Panc1 (cell line): ENCODE measurements at regions not wholly inside any gene's neighbourhood (a gene's known extent, or its start where the extent isn't known, plus 50 kb on each side); places are given as distances from the start of the nearest gene placed in this dataset.

Experiments used
- ATAC-seq: fragments of 200-7000 bp; cut with Tn5 transposase; 2 replicates; pipeline ENCODE4 v1.9.1; 2020; ENCODE audit warnings: mild to moderate bottlenecking, moderate library complexity
- BruUV-seq: library from RNA; stranded (reverse); fragments of 400-500 nt; replicated peaks from 2 replicates; lab custom pipeline; 2021; lab: Mats Ljungman, UMichigan
- CTCF ChIA-PET: fragments of 300-600 bp; sonication (Branson Sonifier 250); formaldehyde crosslinking; loops from one replicate; lab custom pipeline; 2022; ENCODE audit warnings: antibody characterized with exemption; lab: Charles Lee
- POLR2A ChIA-PET: fragments of 300-600 bp; sonication (Branson Sonifier 250); formaldehyde crosslinking; loops from one replicate; lab custom pipeline; 2022; ENCODE audit warnings: antibody characterized with exemption; lab: Charles Lee
- DNase-seq: peaks from one replicate; pipeline ENCODE4 v3.0.0-alpha.2; 2010; ENCODE audit warnings: low read depth, low spot score
- H3K27ac ChIP-seq: 2 replicates; pipeline ENCODE4 v1.5.1; 2011; ENCODE audit warnings: mild to moderate bottlenecking, low read length, inconsistent platforms
- H3K27me3 ChIP-seq: fragments of 200-500 bp; sonication (Bioruptor generic); 2 replicates; pipeline ENCODE4 v1.6.0; 2014; ENCODE audit warnings: low read length, inconsistent platforms; ENCODE audit not compliant: control insufficient read depth, insufficient read depth
- H3K36me3 ChIP-seq: fragments of 200-500 bp; sonication (Bioruptor generic); 2 replicates; pipeline ENCODE4 v1.5.1; 2014; ENCODE audit warnings: inconsistent platforms, mild to moderate bottlenecking, low read length, moderate library complexity; ENCODE audit not compliant: control insufficient read depth, insufficient read depth
- H3K4me1 ChIP-seq: 2 replicates; pipeline ENCODE4 v1.5.1; 2011; ENCODE audit warnings: inconsistent platforms, mild to moderate bottlenecking, low read length, moderate library complexity; ENCODE audit not compliant: control insufficient read depth, insufficient read depth
- H3K4me3 ChIP-seq, 2 experiments: 2 replicates each; pipeline ENCODE4 v1.5.1; 2011 to 2012; ENCODE audit warnings: low read depth in 2 of 2, low read length in 2 of 2, mild to moderate bottlenecking in 2 of 2, inconsistent platforms in 1 of 2, moderate library complexity in 1 of 2
- H3K9me3 ChIP-seq: fragments of 200-500 bp; sonication (Bioruptor generic); 2 replicates; pipeline ENCODE4 v1.5.1; 2014; ENCODE audit warnings: low read depth, mild to moderate bottlenecking, inconsistent platforms, low read length, moderate library complexity; ENCODE audit not compliant: control insufficient read depth, insufficient read depth
- CTCF ChIP-seq: fragments of 450-650 bp; IDR thresholded peaks from 2 replicates; pipeline ENCODE4 v1.5.1; 2017; ENCODE audit warnings: mild to moderate bottlenecking
- POLR2AphosphoS5 ChIP-seq: IDR thresholded peaks from 2 replicates; pipeline ENCODE4 v1.6.1; 2012; ENCODE audit warnings: mild to moderate bottlenecking, low read depth, low read length, moderate library complexity
- REST ChIP-seq, 2 experiments: IDR thresholded peaks; 2 replicates each; pipeline ENCODE4 v1.6.1; 2011 to 2012; ENCODE audit warnings: low read depth in 2 of 2, control low read depth in 1 of 2, low read length in 1 of 2, mild to moderate bottlenecking in 1 of 2, moderate library complexity in 1 of 2; ENCODE audit not compliant: insufficient read depth in 1 of 2
- SIN3A ChIP-seq: IDR thresholded peaks from 2 replicates; pipeline ENCODE4 v1.6.1; 2012; ENCODE audit warnings: low read depth, mild to moderate bottlenecking, low read length, moderate library complexity, borderline replicate concordance; ENCODE audit not compliant: insufficient read depth
- TCF7L2 ChIP-seq: IDR thresholded peaks from 2 replicates; pipeline ENCODE4 v1.6.1; 2011; ENCODE audit warnings: mild to moderate bottlenecking, low read depth, low read length, inconsistent platforms
- in situ Hi-C: cut with HindIII; loops from 2 replicates; pipeline ENCODE4 v1.10.0; 2016; ENCODE audit warnings: low sequenced_read_pairs, low pct_unique_long_range_greater_than_20kb
- intact Hi-C: fragments of 100-400 bp; cut with micrococcal nuclease; formaldehyde crosslinking; loops from one replicate; pipeline ENCODE4 v1.10.0; 2022; ENCODE audit not compliant: unreplicated experiment

GRCh38 chr2:222807431-222807830 lies 53.4 kb upstream of the ACSL3 start:
- CTCF ChIA-PET: no interaction called here

GRCh38 chr2:222809582-222809981 lies 51.3 kb upstream of the ACSL3 start:
- BruUV-seq: no TSS peak
- in situ Hi-C loops (no loop called here), intact Hi-C loops (no loop called here)
- DNase-seq: no peak
- POLR2A ChIA-PET: no interaction called here
- TF ChIP-seq REST (IDR thresholded peaks at IDR 0.05; ENCODE audit: insufficient read depth in 1 of 2, low read depth in 2 of 2, low read length in 1 of 2) (no peak), CTCF (no peak), SIN3A (no peak), POLR2AphosphoS5 (no peak), TCF7L2 (no peak)
- CTCF ChIA-PET: no interaction called here
- Histone ChIP-seq H3K9me3 (no peaks in the 10 kb centered on the region), H3K27me3 (no peaks in the 10 kb centered on the region), H3K36me3 (no peaks in the 10 kb centered on the region), H3K4me3 (no peak overlapping the region), H3K27ac (no peak overlapping the region), H3K4me1 (no peaks in the 10 kb centered on the region; the same call in 1 of the 2 replicates)
- ATAC-seq: no peak

More at GRCh38 chr2:222807431-222807830, 53.4 kb upstream of the ACSL3 start:
- H3K36me3 ChIP-seq: no peaks in the 10 kb centered on the region
- H3K4me3 ChIP-seq: no peak overlapping the region
- no peaks in the 10 kb centered on the region; the same call in 1 of the 2 replicates for H3K4me1 ChIP-seq
- POLR2A ChIA-PET: no interaction called here
- H3K27me3 ChIP-seq: no peaks in the 10 kb centered on the region
- no TSS peak for BruUV-seq
- no peak overlapping the region for H3K27ac ChIP-seq
- H3K9me3 ChIP-seq: no peaks in the 10 kb centered on the region
- DNase-seq (no peak), ATAC-seq (no peak)
- intact Hi-C loops (no loop called here), in situ Hi-C loops (no loop called here)
- TF ChIP-seq SIN3A (no peak), CTCF (no peak), POLR2AphosphoS5 (no peak), TCF7L2 (no peak), REST (IDR thresholded peaks at IDR 0.05; ENCODE audit: insufficient read depth in 1 of 2, low read depth in 2 of 2, low read length in 1 of 2) (no peak)
